SKM-1 (cell line): ENCODE measurements at regions not wholly inside any gene's neighbourhood (a gene's known extent, or its start where the extent isn't known, plus 50 kb on each side); places are given as distances from the start of the nearest gene placed in this dataset.
"Not testable (repeated sequence)": the region's sequence is repeated elsewhere in the genome, so short reads cannot be mapped to it uniquely, and the experiment has no call there.

Source experiments
- DNase-seq: peaks from one replicate; lab custom pipeline; 2025; ENCODE audit not compliant: unreplicated experiment; lab: John Stamatoyannopoulos, UW

DNA sequence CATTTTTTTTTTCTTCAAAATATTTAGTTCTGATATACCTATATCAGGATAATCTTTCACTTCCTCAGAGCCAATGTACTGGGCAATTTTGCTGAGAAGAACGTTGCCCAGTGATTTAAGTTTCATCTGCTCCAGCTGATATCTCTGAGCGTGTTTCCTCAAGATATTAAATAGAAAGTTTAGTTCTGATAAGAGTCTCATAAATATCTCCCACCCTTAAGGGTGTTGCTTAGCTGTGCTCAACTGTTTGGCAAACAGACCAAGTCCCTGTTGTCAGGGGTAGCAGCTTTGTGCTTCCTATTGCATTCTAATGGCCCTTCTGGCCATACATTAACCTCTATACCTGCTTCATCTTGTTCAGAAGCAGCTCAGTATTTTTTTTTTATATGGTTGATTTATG is 84.7 kb upstream of the GPR141 start:
- no peak for DNase-seq

DNA sequence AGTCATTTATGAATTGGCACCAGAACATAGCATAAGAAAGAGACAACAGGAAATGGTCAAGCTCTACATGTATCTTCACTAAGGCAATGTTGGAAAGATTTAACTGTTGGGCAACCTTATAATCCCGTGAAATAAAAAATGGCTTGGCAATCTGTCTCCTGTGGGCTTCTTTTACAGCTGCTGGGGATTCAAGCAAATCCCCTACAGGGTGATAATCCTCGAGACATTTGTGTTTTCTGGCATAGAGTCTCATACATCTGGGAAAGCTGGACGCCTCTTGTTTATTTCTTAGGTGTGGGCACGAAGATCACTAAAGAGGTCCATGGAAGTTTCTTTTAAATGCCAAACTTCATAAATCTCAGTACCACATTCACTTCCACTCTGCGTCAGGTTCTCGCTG is 82.2 kb upstream of the GPR141 start:
- no peak for DNase-seq

DNA sequence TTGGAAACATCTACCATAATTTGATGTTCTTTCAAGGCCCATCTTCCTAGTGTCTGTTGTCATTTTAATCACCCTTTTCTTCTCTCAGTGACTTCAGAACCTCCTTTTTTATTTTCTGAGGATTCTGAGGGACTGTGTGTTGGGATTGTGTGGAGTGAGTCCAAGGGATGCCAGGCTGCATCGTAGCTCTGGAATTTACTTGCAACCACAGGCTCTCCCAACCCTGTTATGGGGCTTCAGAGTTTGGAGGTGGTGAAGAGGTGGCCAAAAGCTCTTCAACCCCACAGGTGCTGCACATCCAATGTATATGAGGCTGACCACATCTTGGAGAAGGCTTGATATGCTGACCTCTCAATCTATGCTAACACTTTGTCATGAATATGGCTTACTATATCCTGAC is 79.5 kb upstream of the GPR141 start:
- DNase-seq, result no peak

DNA sequence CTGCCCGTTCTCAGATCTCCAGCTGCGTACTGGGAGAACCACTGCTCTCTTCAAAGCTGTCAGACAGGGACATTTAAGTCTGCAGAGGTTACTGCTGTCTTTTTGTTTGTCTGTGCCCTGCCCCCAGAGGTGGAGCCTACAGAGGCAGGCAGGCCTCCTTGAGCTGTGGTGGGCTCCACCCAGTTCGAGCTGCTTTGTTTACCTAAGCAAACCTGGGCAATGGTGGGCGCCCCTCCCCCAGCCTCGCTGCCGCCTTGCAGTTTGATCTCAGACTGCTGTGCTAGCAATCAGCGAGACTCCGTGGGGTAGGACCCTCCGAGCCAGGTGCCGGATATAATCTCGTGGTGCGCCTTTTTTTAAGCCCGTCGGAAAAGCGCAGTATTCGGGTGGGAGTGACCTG is 66.2 kb upstream of the GPR141 start:
- DNase-seq, result not testable (repeated sequence)

DNA sequence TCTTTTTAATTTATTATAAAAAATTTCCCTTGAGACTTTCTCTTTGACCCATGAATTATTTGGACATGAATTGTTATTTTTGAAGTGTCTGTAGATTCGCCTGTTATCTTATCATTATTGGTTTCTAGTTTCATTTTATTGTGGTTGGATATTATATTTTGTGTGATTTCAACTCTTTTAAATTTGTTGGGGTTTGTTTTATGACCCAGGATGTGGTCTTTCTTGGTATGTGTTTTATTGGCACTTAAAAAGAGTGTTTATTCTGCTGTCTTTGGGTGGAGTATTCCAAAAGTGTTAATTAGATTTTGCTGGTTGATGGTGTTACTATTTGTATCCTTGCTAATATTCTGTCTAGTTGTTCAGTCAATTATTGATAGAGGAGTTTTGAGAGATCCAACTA is 50.5 kb upstream of the GPR141 start:
- DNase-seq, result no peak
